ENCODE measurements at regions not wholly inside any gene's neighbourhood (a gene's known extent, or its start where the extent isn't known, plus 50 kb on each side); places are given as distances from the start of the nearest gene placed in this dataset.

DNA sequence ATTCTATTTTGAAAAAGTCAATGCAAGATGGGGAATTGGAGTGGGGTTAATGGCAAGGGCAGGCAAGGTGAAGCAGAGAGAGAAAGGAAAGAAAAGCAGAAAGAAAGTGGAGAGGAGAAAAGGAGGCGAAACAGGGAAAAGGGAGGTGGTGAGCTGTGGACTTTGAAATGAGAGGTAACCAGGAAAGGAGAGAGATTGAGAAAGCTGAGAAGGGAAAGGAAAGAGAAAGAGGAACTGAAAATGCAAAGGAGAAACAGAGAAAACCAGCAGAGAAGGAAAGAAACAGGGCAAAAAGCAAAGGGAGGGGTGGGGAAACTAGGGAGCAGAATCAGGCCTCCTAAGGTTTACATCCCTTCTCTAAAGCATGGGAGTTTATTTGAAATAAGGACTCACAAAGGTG lies 72.5 kb upstream of the TPK1 start:
- TF ChIP-seq, protein P1, sequence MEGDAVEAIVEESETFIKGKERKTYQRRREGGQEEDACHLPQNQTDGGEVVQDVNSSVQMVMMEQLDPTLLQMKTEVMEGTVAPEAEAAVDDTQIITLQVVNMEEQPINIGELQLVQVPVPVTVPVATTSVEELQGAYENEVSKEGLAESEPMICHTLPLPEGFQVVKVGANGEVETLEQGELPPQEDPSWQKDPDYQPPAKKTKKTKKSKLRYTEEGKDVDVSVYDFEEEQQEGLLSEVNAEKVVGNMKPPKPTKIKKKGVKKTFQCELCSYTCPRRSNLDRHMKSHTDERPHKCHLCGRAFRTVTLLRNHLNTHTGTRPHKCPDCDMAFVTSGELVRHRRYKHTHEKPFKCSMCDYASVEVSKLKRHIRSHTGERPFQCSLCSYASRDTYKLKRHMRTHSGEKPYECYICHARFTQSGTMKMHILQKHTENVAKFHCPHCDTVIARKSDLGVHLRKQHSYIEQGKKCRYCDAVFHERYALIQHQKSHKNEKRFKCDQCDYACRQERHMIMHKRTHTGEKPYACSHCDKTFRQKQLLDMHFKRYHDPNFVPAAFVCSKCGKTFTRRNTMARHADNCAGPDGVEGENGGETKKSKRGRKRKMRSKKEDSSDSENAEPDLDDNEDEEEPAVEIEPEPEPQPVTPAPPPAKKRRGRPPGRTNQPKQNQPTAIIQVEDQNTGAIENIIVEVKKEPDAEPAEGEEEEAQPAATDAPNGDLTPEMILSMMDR (IDR thresholded peaks at IDR 0.05): no peak
- TF ChIP-seq POLR2AphosphoS5 (IDR thresholded peaks at IDR 0.05) (no peak), POLR2A (IDR thresholded peaks at IDR 0.05) (no peak), EP300 (IDR thresholded peaks at IDR 0.05) (no peak)

Measured in sigmoid colon (tissue), 4 donors.